Heart right ventricle (tissue), 16 donors: ENCODE measurements at regions not wholly inside any gene's neighbourhood (a gene's known extent, or its start where the extent isn't known, plus 50 kb on each side); places are given as distances from the start of the nearest gene placed in this dataset.
"Not testable (repeated sequence)": the region's sequence is repeated elsewhere in the genome, so short reads cannot be mapped to it uniquely, and the experiment has no call there.

Experiments used
- ATAC-seq, 8 donors: fragments of 200-7000 bp; cut with Tn5 transposase; one replicate each; pipeline ENCODE4 v1.9.1; 2020; ENCODE audit warnings: mild to moderate bottlenecking in 8 of 8, moderate library complexity in 8 of 8, moderate number of reproducible peaks in 1 of 8
- DNase-seq, 2 donors: peaks; one replicate each; pipeline ENCODE4 v3.0.0-alpha.2; 2020
- H3K27ac ChIP-seq, 10 donors: fragments of 200-600 bp; sonication (generic) in 2 of 10; one replicate each; pipeline versions ENCODE4 v1.5.0 to v1.8.0; 2020 to 2022; ENCODE audit warnings: mild to moderate bottlenecking in 3 of 10
- H3K27me3 ChIP-seq, 7 donors: fragments of 200-600 bp; one replicate each; pipeline ENCODE4 v1.8.0; 2021 to 2022; ENCODE audit warnings: mild to moderate bottlenecking in 2 of 7
- H3K36me3 ChIP-seq, 9 donors: fragments of 200-600 bp; sonication (generic) in 1 of 9; one replicate each; pipeline versions ENCODE4 v1.5.0 to v1.8.0; 2020 to 2022; ENCODE audit warnings: mild to moderate bottlenecking in 2 of 9
- H3K4me1 ChIP-seq, 9 donors: fragments of 200-600 bp; sonication (generic) in 1 of 9; one replicate each; pipeline versions ENCODE4 v1.5.0 to v1.8.0; 2020 to 2022; ENCODE audit warnings: mild to moderate bottlenecking in 4 of 9
- H3K4me3 ChIP-seq, 10 donors: fragments of 200-600 bp; sonication (generic) in 2 of 10; one replicate each; pipeline versions ENCODE4 v1.5.0 to v1.8.0; 2020 to 2022; ENCODE audit warnings: mild to moderate bottlenecking in 7 of 10, moderate library complexity in 2 of 10
- H3K9me3 ChIP-seq, 11 donors: fragments of 200-600 bp in 10 of 11; sonication (generic) in 2 of 11; one replicate each; pipeline versions ENCODE4 v1.5.0 to v1.8.0; 2013 to 2022; ENCODE audit warnings: mild to moderate bottlenecking in 2 of 11, control low read depth in 1 of 11, moderate library complexity in 1 of 11
- CTCF ChIP-seq, 9 donors: fragments of 200-600 bp; sonication (generic) in 2 of 9; IDR thresholded peaks; one replicate each; pipeline versions ENCODE4 v1.5.0 to v1.8.0; 2021 to 2022; ENCODE audit warnings: antibody characterized with exemption in 9 of 9, mild to moderate bottlenecking in 5 of 9, moderate library complexity in 1 of 9
- WGBS, 2 donors: extraction: QIAGEN DNeasy Blood & Tissue Kit; methylation state at CpG; one replicate each; pipeline ENCODE4 v1.1.7; 2013; ENCODE audit warnings: inconsistent platforms in 1 of 2; 5-methylcytosine and 5-hydroxymethylcytosine counted together
- intact Hi-C, 10 donors: fragments of 100-400 bp; cut with DNase I; formaldehyde crosslinking; loops; one replicate each; pipeline versions ENCODE4 v1.11.1 to v1.14.2; 2022
- donor health status: Arrhythmogenic right ventricular cardiomyopathy.
- donor health status: ischemic (EF 13 %, LVEDD 7.1; RV severe dilation, severe dysfunction).
- donor health status: healthy with polysubstance abuse.
- donor health status: DM: no; HTN: yes; CAD: no.
- donor health status: DM: no; HTN: no; CAD: no.
- donor health status: ischemic (EF 25% LVEDD 6.9; RV normal size, moderate dysfunction).
- donor health status: ischemic (EF 25% LVEDD 5.7; RV mildly dilated, moderate dysfunction).
- donor health status: healthy.
- donor health status: DM: yes; HTN: yes; CAD: no.
- donor health status: Ischemic cardiomyopathy.
- donor health status: ischemic (EF 35%, LVEDD 5.7; RV mildly dilated, moderate dysfunction).
- donor health status: nonischemic (EF 11% LVEDD 7.7; RV severe dilation, severe dysfunction).
- donor health status: DM: yes; HTN: yes; CAD: no.
- donor health status: PGD.
- donor health status: ischemic (EF 29% LVEDD 5.4; RV normal size, mild dysfunction).
- donor health status: nonischemic (EF 23%, LVEDD 6.1; RV moderate dilation, normal function).

DNA sequence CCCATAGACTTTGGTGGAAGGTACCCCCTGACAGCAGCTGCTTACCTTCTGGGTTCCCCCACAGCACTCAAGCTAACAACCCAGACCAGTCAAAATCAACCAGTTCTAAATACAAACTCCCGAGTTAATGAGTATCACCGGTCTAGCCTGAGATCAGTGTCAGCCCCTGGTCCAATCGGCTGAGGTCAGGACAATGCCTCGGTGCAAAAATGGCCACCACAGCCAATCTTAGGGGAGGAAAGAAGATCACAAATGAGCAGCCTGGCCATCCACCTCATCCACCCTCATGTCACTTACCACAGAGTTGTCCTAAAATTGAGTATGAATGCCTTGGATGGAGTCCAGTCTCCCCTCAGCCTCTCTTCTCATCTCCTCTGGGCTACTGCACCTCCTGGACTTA lies 128.5 kb downstream of the PHETA1 start:
- Histone ChIP-seq H3K27me3 (peaks cover 0 to 3% (median 0%) of the 10 kb centered on the region in 7 donors), H3K4me3 (no peak overlapping the region), H3K27ac (no peak overlapping the region), H3K4me1 (no peaks in the 10 kb centered on the region), H3K9me3 (peaks cover 0 to 38% (median 8%) of the 10 kb centered on the region in 11 donors), H3K36me3 (no peaks in the 10 kb centered on the region)
- 76 to 84% methylated on average over 4 of the region's 4 CpGs for WGBS, 2 donors
- DNase-seq = no peak
- no peak for ATAC-seq
- intact Hi-C loops = no loop called here
- no peak for TF ChIP-seq CTCF (IDR thresholded peaks at IDR 0.05)

DNA sequence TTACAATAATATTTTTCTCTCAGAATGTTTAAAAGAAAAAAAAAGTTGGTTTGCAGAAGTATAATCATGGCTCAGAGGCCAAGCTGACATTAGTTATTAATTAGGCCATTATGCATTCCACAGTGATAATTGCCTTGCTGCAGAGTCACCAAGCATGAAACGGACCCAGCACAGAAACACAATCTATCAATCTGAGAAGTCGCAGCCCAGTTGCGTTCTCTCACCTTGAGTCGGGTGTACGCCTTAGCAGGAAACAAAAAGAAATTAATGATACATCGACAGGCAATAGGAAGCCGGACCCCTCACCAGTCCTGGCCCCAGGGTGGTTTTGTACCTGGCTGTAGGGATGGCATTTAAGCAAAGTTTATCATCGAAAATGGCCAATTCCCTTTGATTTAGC lies 129.7 kb downstream of the PHETA1 start:
- H3K36me3 ChIP-seq = no peaks in the 10 kb centered on the region
- no peak overlapping the region for H3K27ac ChIP-seq
- no peak for TF ChIP-seq CTCF (IDR thresholded peaks at IDR 0.05)
- no peaks in the 10 kb centered on the region for H3K4me1 ChIP-seq
- WGBS, 2 donors = 76 to 87% methylated on average over 8 of the region's 8 CpGs
- H3K27me3 ChIP-seq = peaks cover 0 to 3% (median 0%) of the 10 kb centered on the region in 7 donors
- DNase-seq = no peak
- intact Hi-C loops = no loop called here
- H3K9me3 ChIP-seq = peaks cover 0 to 29% (median 3%) of the 10 kb centered on the region in 11 donors
- ATAC-seq = no peak
- no peak overlapping the region for H3K4me3 ChIP-seq

- 52 to 55% methylated on average over 5 of the region's 5 CpGs for WGBS, 2 donors
- H3K4me1 ChIP-seq = no peaks in the 10 kb centered on the region
- no peak for ATAC-seq
- H3K9me3 ChIP-seq = peaks cover 0 to 18% (median 0%) of the 10 kb centered on the region in 11 donors
- peaks cover 0 to 3% (median 0%) of the 10 kb centered on the region in 7 donors for H3K27me3 ChIP-seq
- H3K36me3 ChIP-seq = no peaks in the 10 kb centered on the region
- intact Hi-C loops = no loop called here
- no peak for TF ChIP-seq CTCF (IDR thresholded peaks at IDR 0.05)
- no peak for DNase-seq
- H3K4me3 ChIP-seq = no peak overlapping the region
- H3K27ac ChIP-seq = no peak overlapping the region
These were observed 130.7 kb downstream of the PHETA1 start for GRCh38 chr12:111238075-111238734.

DNA sequence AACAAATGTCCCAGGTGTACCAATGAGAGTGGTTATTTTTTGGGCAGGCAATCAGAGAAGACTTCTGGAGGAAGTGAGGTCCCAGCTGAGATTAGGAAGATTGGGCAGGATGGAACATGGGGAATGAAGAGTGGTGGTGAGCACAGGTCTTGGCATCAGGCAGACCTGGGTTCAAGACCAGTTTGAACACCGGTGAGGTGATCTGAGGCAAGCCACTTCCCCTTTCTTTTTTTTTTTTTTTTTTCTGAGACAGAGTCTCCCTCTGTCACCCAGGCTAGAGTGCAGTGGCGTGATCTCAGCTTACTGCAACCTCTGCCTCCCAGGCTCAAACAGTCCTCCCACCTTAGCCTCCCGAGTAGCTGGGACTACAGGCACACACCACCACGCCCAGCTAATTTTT lies 134.4 kb downstream of the PHETA1 start:
- peaks cover 0 to 12% (median 0%) of the 10 kb centered on the region in 11 donors for H3K9me3 ChIP-seq
- H3K27me3 ChIP-seq = peaks cover 0 to 19% (median 0%) of the 10 kb centered on the region in 7 donors
- ATAC-seq, intact Hi-C loops, H3K36me3 ChIP-seq, H3K4me1 ChIP-seq, H3K27ac ChIP-seq, DNase-seq, H3K4me3 ChIP-seq: not testable (repeated sequence)
- WGBS, 2 donors = 85 to 88% methylated on average over 4 of the region's 4 CpGs

GRCh38 chr12:111233786-111234185 lies 135.1 kb downstream of the PHETA1 start:
- intact Hi-C loops = no loop called here
- H3K4me1 ChIP-seq = no peaks in the 10 kb centered on the region
- peaks cover 0 to 24% (median 0%) of the 10 kb centered on the region in 7 donors for H3K27me3 ChIP-seq
- ATAC-seq = no peak
- H3K4me3 ChIP-seq = no peak overlapping the region
- no peak overlapping the region for H3K27ac ChIP-seq
- no peaks in the 10 kb centered on the region for H3K36me3 ChIP-seq
- DNase-seq = no peak
- no peak for TF ChIP-seq CTCF (IDR thresholded peaks at IDR 0.05)
- H3K9me3 ChIP-seq = peaks cover 0 to 12% (median 0%) of the 10 kb centered on the region in 11 donors
- WGBS, 2 donors = 89% methylated on average over 3 of the region's 3 CpGs
